H9 (cell line): ENCODE measurements at regions not wholly inside any gene's neighbourhood (a gene's known extent, or its start where the extent isn't known, plus 50 kb on each side); places are given as distances from the start of the nearest gene placed in this dataset.

Experiments
- DNase-seq: peaks from one replicate; pipeline ENCODE4 v3.0.0-alpha.2; 2017
- H2AFZ ChIP-seq: one replicate; pipeline ENCODE4 v1.6.1; 2013; ENCODE audit warnings: mild to moderate bottlenecking, low read length, control low read depth, moderate library complexity
- H2AK5ac ChIP-seq: 2 replicates; pipeline ENCODE4 v1.6.1; 2013; ENCODE audit warnings: low read length, control low read depth, mixed read lengths; ENCODE audit not compliant: insufficient read length
- H2BK120ac ChIP-seq: one replicate; pipeline ENCODE4 v1.6.1; 2013; ENCODE audit warnings: low read depth, mild to moderate bottlenecking, low read length, control low read depth, inconsistent platforms; ENCODE audit not compliant: poor library complexity, severe bottlenecking
- H2BK12ac ChIP-seq: 2 replicates; pipeline ENCODE4 v1.6.1; 2013; ENCODE audit warnings: low read length, control low read depth, mixed read lengths, low read depth; ENCODE audit not compliant: insufficient read length
- H2BK15ac ChIP-seq: 2 replicates; pipeline ENCODE4 v1.6.1; 2013; ENCODE audit warnings: low read depth, low read length, control low read depth
- H2BK20ac ChIP-seq: one replicate; pipeline ENCODE4 v1.6.1; 2013; ENCODE audit warnings: low read depth, mild to moderate bottlenecking, low read length, control low read depth, inconsistent platforms; ENCODE audit not compliant: poor library complexity, severe bottlenecking
- H2BK5ac ChIP-seq: 2 replicates; pipeline ENCODE4 v1.6.1; 2013; ENCODE audit warnings: low read length, control low read depth, mixed read lengths; ENCODE audit not compliant: insufficient read length
- H3K14ac ChIP-seq: 2 replicates; pipeline ENCODE4 v1.6.1; 2013; ENCODE audit warnings: low read length, control low read depth; ENCODE audit not compliant: insufficient read depth
- H3K18ac ChIP-seq: 2 replicates; pipeline ENCODE4 v1.6.1; 2013; ENCODE audit warnings: low read depth, mild to moderate bottlenecking, mixed read lengths, low read length, control low read depth; ENCODE audit not compliant: insufficient read length
- H3K23ac ChIP-seq: 2 replicates; pipeline ENCODE4 v1.6.1; 2013; ENCODE audit warnings: low read length, control low read depth, mixed read lengths, low read depth; ENCODE audit not compliant: insufficient read length
- H3K23me2 ChIP-seq: 2 replicates; pipeline ENCODE4 v1.6.1; 2013; ENCODE audit warnings: low read depth, mild to moderate bottlenecking, mixed read lengths, low read length, control low read depth; ENCODE audit not compliant: insufficient read length, poor library complexity, severe bottlenecking
- H3K27ac ChIP-seq: 2 replicates; pipeline ENCODE4 v1.5.1; 2013; ENCODE audit warnings: low read length, control low read depth, mixed read lengths, low read depth; ENCODE audit not compliant: insufficient read length
- H3K27me3 ChIP-seq: 2 replicates; pipeline ENCODE4 v1.6.1; 2013; ENCODE audit warnings: low read length, control low read depth, inconsistent platforms; ENCODE audit not compliant: insufficient read depth
- H3K4ac ChIP-seq: 2 replicates; pipeline ENCODE4 v1.6.1; 2013; ENCODE audit warnings: low read depth, mild to moderate bottlenecking, control low read depth, inconsistent platforms, low read length, moderate library complexity
- H3K4me1 ChIP-seq: 2 replicates; pipeline ENCODE4 v1.6.1; 2013; ENCODE audit warnings: low read length, control low read depth, inconsistent platforms; ENCODE audit not compliant: insufficient read depth
- H3K4me2 ChIP-seq: 2 replicates; pipeline ENCODE4 v1.6.1; 2013; ENCODE audit warnings: low read length, control low read depth, mixed read lengths; ENCODE audit not compliant: insufficient read length, insufficient read depth
- H3K56ac ChIP-seq: 2 replicates; pipeline ENCODE4 v1.6.1; 2013; ENCODE audit warnings: low read depth, mild to moderate bottlenecking, mixed read lengths, low read length, control low read depth; ENCODE audit not compliant: insufficient read length
- H3K79me1 ChIP-seq: 2 replicates; pipeline ENCODE4 v1.6.1; 2013; ENCODE audit warnings: low read depth, mild to moderate bottlenecking, moderate library complexity, low read length, control low read depth, inconsistent platforms; ENCODE audit not compliant: insufficient read depth, poor library complexity, severe bottlenecking
- H3K79me2 ChIP-seq: 2 replicates; pipeline ENCODE4 v1.6.1; 2013; ENCODE audit warnings: low read length, control low read depth, inconsistent platforms; ENCODE audit not compliant: insufficient read depth
- H3K9ac ChIP-seq: 2 replicates; pipeline ENCODE4 v1.6.1; 2013; ENCODE audit warnings: low read length, control low read depth, mixed read lengths; ENCODE audit not compliant: insufficient read length; ENCODE audit errors: extremely low read depth
- H3K9me3 ChIP-seq: one replicate; pipeline ENCODE4 v1.6.1; 2013; ENCODE audit warnings: low read depth, low read length, inconsistent platforms; ENCODE audit not compliant: control insufficient read depth
- H3T11ph ChIP-seq: one replicate; pipeline ENCODE4 v1.6.1; 2013; ENCODE audit warnings: mild to moderate bottlenecking, low read length, control low read depth, inconsistent platforms
- H4K20me1 ChIP-seq: one replicate; pipeline ENCODE4 v1.6.1; 2013; ENCODE audit not compliant: control insufficient read depth, insufficient read length, insufficient read depth
- H4K5ac ChIP-seq: 2 replicates; pipeline ENCODE4 v1.6.1; 2013; ENCODE audit warnings: low read depth, mild to moderate bottlenecking, mixed read lengths, low read length, control low read depth; ENCODE audit not compliant: insufficient read length
- H4K8ac ChIP-seq: replicated peaks from 2 replicates; pipeline ENCODE4 v1.6.1; 2013; ENCODE audit warnings: low read length, control low read depth, mixed read lengths, low read depth; ENCODE audit not compliant: insufficient read length
- H4K91ac ChIP-seq: 2 replicates; pipeline ENCODE4 v1.6.1; 2013; ENCODE audit warnings: low read depth, mild to moderate bottlenecking, moderate library complexity, mixed read lengths, low read length, control low read depth; ENCODE audit not compliant: insufficient read length
- H3K27ac Mint-ChIP-seq, 3 experiments: 2 replicates in 2 of 3; 3 replicates in 1 of 3; pipeline ENCODE4 v1.8.0; 2020 to 2021; ENCODE audit warnings: mixed read lengths in 3 of 3, mild to moderate bottlenecking in 1 of 3, moderate library complexity in 1 of 3
- H3K27me3 Mint-ChIP-seq: 2 replicates; pipeline ENCODE4 v1.8.0; 2021; ENCODE audit warnings: low read depth, mild to moderate bottlenecking, moderate library complexity, mixed read lengths
- H3K36me3 Mint-ChIP-seq, 3 experiments: 2 replicates in 2 of 3; 3 replicates in 1 of 3; pipeline ENCODE4 v1.8.0; 2020 to 2021; ENCODE audit warnings: low read depth in 3 of 3, mixed read lengths in 3 of 3; ENCODE audit not compliant: insufficient read depth in 1 of 3
- H3K4me1 Mint-ChIP-seq, 2 experiments: 2 replicates each; pipeline ENCODE4 v1.8.0; 2020; ENCODE audit warnings: mixed read lengths in 2 of 2
- H3K4me3 Mint-ChIP-seq, 2 experiments: 2 replicates in 1 of 2; 3 replicates in 1 of 2; pipeline ENCODE4 v1.8.0; 2020 to 2021; ENCODE audit warnings: mild to moderate bottlenecking in 2 of 2, mixed read lengths in 2 of 2, moderate library complexity in 1 of 2
- H3K9me3 Mint-ChIP-seq, 2 experiments: 2 replicates in 1 of 2; 3 replicates in 1 of 2; pipeline ENCODE4 v1.8.0; 2020; ENCODE audit warnings: mild to moderate bottlenecking in 2 of 2, mixed read lengths in 2 of 2, moderate library complexity in 1 of 2
- CTCF ChIP-seq: fragments of 200-600 bp; sonication (generic); conservative IDR thresholded peaks from 3 replicates; pipeline ENCODE4 v1.8.0; 2021; ENCODE audit warnings: antibody characterized with exemption, mild to moderate bottlenecking
- WGBS: extraction: QIAGEN DNeasy Blood & Tissue Kit; methylation state at CpG from one replicate; pipeline ENCODE4 v1.1.7; 2013; ENCODE audit warnings: missing lambda C conversion rate, low lambda C conversion rate, mixed read lengths; ENCODE audit not compliant: insufficient read length; ENCODE audit errors: extremely low coverage; 5-methylcytosine and 5-hydroxymethylcytosine counted together

- H3K4ac ChIP-seq, result no peak overlapping the region
- no peak overlapping the region for H3K23ac ChIP-seq
- no peak overlapping the region for H3K18ac ChIP-seq
- no peak overlapping the region for H2BK5ac ChIP-seq
- no peaks in the 10 kb centered on the region for H3K23me2 ChIP-seq
- H2AK5ac ChIP-seq, result no peak overlapping the region
- no CpG with 5 or more reads among the region's 4 CpGs for WGBS
- no peak overlapping the region for H3K4me3 Mint-ChIP-seq
- H4K91ac ChIP-seq, result no peak overlapping the region
- no peaks in the 10 kb centered on the region for H3K79me2 ChIP-seq
- no peaks in the 10 kb centered on the region for H3K9me3 ChIP-seq
- H2BK12ac ChIP-seq, result no peak overlapping the region
- no peak overlapping the region for H3T11ph ChIP-seq
- H2BK15ac ChIP-seq, result no peak overlapping the region
- TF ChIP-seq CTCF, result no peak
- peaks cover 32 to 33% of the 10 kb centered on the region in 2 experiments for H3K4me1 Mint-ChIP-seq
- H2BK120ac ChIP-seq, result no peak overlapping the region
- no peaks in the 10 kb centered on the region for H3K9me3 Mint-ChIP-seq
- no peaks in the 10 kb centered on the region for H4K20me1 ChIP-seq
- H3K14ac ChIP-seq, result no peak overlapping the region
- H2BK20ac ChIP-seq, result no peak overlapping the region
- no peak overlapping the region for H3K56ac ChIP-seq
- H3K27me3 Mint-ChIP-seq, result no peaks in the 10 kb centered on the region
- peaks cover 12% of the 10 kb centered on the region; the same call in 1 of the 2 replicates for H3K4me1 ChIP-seq
- no peak for DNase-seq
- no peak overlapping the region for H3K27ac Mint-ChIP-seq
- H3K4me2 ChIP-seq, result no peak overlapping the region
- H4K5ac ChIP-seq, result no peak overlapping the region
- H2AFZ ChIP-seq, result no peak overlapping the region
- H3K27ac ChIP-seq, result no peak overlapping the region
- no peak overlapping the region for H4K8ac ChIP-seq
- H3K27me3 ChIP-seq, result no peaks in the 10 kb centered on the region
- no peak overlapping the region for H3K9ac ChIP-seq
- H3K36me3 Mint-ChIP-seq, result no peaks in the 10 kb centered on the region
- no peaks in the 10 kb centered on the region for H3K79me1 ChIP-seq
Observed at GRCh38 chr9:105173826-105174225, 70.6 kb upstream of the SLC44A1 start.
